Stomach (tissue), 4 donors: ENCODE measurements at regions not wholly inside any gene's neighbourhood (a gene's known extent, or its start where the extent isn't known, plus 50 kb on each side); places are given as distances from the start of the nearest gene placed in this dataset.

Experiments used
- CTCF ChIP-seq, 7 experiments: fragments of 450-650 bp in 4 of 7; fragments of 200-600 bp in 3 of 7; sonication (generic) in 3 of 7; IDR thresholded peaks; one replicate each; pipeline ENCODE4 v1.5.1; 2016 to 2019; ENCODE audit warnings: antibody characterized with exemption in 7 of 7, control low read depth in 2 of 7, mild to moderate bottlenecking in 1 of 7
- POLR2AphosphoS5 ChIP-seq, 3 donors: sonication (generic); formaldehyde crosslinking; IDR thresholded peaks; one replicate each; pipeline ENCODE4 v1.6.1; 2016; ENCODE audit warnings: antibody characterized with exemption in 3 of 3

- TF ChIP-seq POLR2AphosphoS5 (IDR thresholded peaks at IDR 0.05) (no peak), CTCF (IDR thresholded peaks at IDR 0.05) (no peak)
These were observed 1063.9 kb downstream of the SLC6A15 start for GRCh38 chr12:83848702-83849101.
